ENCODE measurements at regions not wholly inside any gene's neighbourhood (a gene's known extent, or its start where the extent isn't known, plus 50 kb on each side); places are given as distances from the start of the nearest gene placed in this dataset.
"Not testable (repeated sequence)": the region's sequence is repeated elsewhere in the genome, so short reads cannot be mapped to it uniquely, and the experiment has no call there.

DNA sequence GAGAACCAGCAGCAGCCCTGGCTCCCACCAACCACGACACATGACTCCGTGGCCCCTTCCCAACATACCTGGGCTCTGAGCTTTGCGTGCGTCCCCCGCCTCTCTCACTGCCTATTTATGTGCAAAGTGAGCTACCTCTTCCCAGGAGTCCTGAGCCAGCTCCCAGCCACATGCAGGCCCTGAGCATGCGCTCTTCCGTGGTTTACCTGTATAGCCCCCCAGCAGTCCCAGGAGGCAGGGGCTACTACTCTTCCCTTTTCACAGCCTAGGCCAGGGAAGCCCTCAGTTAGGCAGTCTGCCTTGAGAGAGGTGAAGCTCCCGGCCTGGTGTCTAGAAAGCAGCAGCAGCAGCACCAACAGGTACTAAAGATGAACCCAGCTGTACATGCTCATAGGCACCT lies 114.8 kb upstream of the CDYL start:
- Histone ChIP-seq H3K9ac (ENCODE audit: low read length) (no peak overlapping the region), H3K9me2 (ENCODE audit: low read depth, low read length) (no peaks in the 10 kb centered on the region), H3K4me1 (ENCODE audit: insufficient read depth, low read length, severe bottlenecking) (no peaks in the 10 kb centered on the region), H2AFZ (ENCODE audit: low read length) (no peak overlapping the region), H3K9me3 (ENCODE audit: low read length) (no peaks in the 10 kb centered on the region), H3K27ac (ENCODE audit: low read depth, low read length, poor library complexity, severe bottlenecking) (no peak overlapping the region), H3K36me3 (ENCODE audit: insufficient read depth, low read length) (no peaks in the 10 kb centered on the region), H3K4me2 (ENCODE audit: low read length) (no peak overlapping the region), H3K27me3 (ENCODE audit: insufficient read depth, low read length) (no peaks in the 10 kb centered on the region), H3F3A (ENCODE audit: insufficient read depth, low read length) (no peaks in the 10 kb centered on the region), H3K79me2 (ENCODE audit: insufficient read depth, low read length) (no peaks in the 10 kb centered on the region), H3K4me3 (ENCODE audit: low read depth, low read length, poor library complexity, severe bottlenecking) (no peak overlapping the region), H4K20me1 (ENCODE audit: insufficient read depth, low read length) (no peaks in the 10 kb centered on the region)
- no peak for TF ChIP-seq CTCF (IDR thresholded peaks at IDR 0.05; ENCODE audit: low read length)
- no peak for TF ChIP-seq EZH2 (IDR thresholded peaks at IDR 0.05; ENCODE audit: borderline replicate concordance, low read length)

GRCh38 chr6:4660377-4661321 lies 115.6 kb upstream of the CDYL start:
- no peak overlapping the region for H3K27ac ChIP-seq (ENCODE audit: low read depth, low read length, poor library complexity, severe bottlenecking)
- no peak overlapping the region for H2AFZ ChIP-seq (ENCODE audit: low read length)
- no peak overlapping the region for H3K9ac ChIP-seq (ENCODE audit: low read length)
- H3K36me3 ChIP-seq (ENCODE audit: insufficient read depth, low read length) = no peaks in the 10 kb centered on the region
- H4K20me1 ChIP-seq (ENCODE audit: insufficient read depth, low read length) = no peaks in the 10 kb centered on the region
- H3K27me3 ChIP-seq (ENCODE audit: insufficient read depth, low read length) = no peaks in the 10 kb centered on the region
- H3K4me2 ChIP-seq (ENCODE audit: low read length) = no peak overlapping the region
- no peak for TF ChIP-seq CTCF (IDR thresholded peaks at IDR 0.05; ENCODE audit: low read length)
- H3F3A ChIP-seq (ENCODE audit: insufficient read depth, low read length) = no peaks in the 10 kb centered on the region
- no peak overlapping the region for H3K4me3 ChIP-seq (ENCODE audit: low read depth, low read length, poor library complexity, severe bottlenecking)
- no peaks in the 10 kb centered on the region for H3K4me1 ChIP-seq (ENCODE audit: insufficient read depth, low read length, severe bottlenecking)
- no peaks in the 10 kb centered on the region for H3K79me2 ChIP-seq (ENCODE audit: insufficient read depth, low read length)
- no peaks in the 10 kb centered on the region for H3K9me3 ChIP-seq (ENCODE audit: low read length)
- H3K9me2 ChIP-seq (ENCODE audit: low read depth, low read length) = no peaks in the 10 kb centered on the region

DNA sequence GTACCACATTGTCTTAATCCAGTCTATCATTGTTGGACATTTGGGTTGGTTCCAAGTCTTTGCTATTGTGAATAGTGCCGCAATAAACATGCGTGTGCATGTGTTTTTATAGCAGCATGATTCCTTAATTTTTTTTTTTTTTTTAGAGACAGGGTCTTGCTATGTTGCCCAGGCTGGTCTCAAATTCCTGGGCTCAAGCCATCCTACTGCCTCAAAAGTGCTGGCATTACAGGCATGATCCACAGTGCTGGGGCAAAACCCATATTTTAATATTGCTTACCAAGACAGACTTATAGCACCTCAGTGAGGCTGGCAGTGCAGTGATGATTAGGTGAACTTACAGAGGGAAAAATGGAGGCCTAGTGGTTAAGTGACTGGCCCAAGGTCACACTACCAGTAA lies 116.5 kb upstream of the CDYL start:
- H3K9ac ChIP-seq (ENCODE audit: low read length); H2AFZ ChIP-seq (ENCODE audit: low read length); H3K4me3 ChIP-seq (ENCODE audit: low read depth, low read length, poor library complexity, severe bottlenecking); H3K9me2 ChIP-seq (ENCODE audit: low read depth, low read length); H3K27ac ChIP-seq (ENCODE audit: low read depth, low read length, poor library complexity, severe bottlenecking); H3K36me3 ChIP-seq (ENCODE audit: insufficient read depth, low read length); H3K27me3 ChIP-seq (ENCODE audit: insufficient read depth, low read length); H3F3A ChIP-seq (ENCODE audit: insufficient read depth, low read length); H3K4me1 ChIP-seq (ENCODE audit: insufficient read depth, low read length, severe bottlenecking); H3K4me2 ChIP-seq (ENCODE audit: low read length); H3K79me2 ChIP-seq (ENCODE audit: insufficient read depth, low read length); H4K20me1 ChIP-seq (ENCODE audit: insufficient read depth, low read length); H3K9me3 ChIP-seq (ENCODE audit: low read length): not testable (repeated sequence)

DNA sequence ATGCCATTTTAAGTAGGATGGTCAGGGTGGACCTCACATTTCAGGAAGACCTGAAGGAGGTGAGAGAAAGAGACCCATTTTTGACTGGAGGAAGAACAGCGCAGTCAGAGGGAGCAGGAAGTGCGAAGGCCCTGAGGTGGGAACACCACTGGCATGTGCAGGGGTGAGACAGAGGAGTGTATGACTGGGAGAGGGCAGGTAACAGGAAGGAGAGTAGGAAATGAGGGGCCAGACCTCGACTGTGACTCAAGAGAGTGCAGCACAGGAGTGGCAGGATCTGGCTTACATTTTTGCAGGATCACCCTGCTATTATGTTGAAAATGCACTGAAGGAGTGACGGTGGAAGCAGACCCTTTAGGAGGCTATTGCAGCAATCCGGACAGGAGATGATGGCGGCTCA lies 117.7 kb upstream of the CDYL start:
- TF ChIP-seq EZH2 (IDR thresholded peaks at IDR 0.05; ENCODE audit: borderline replicate concordance, low read length) (no peak), CTCF (IDR thresholded peaks at IDR 0.05; ENCODE audit: low read length) (no peak)
- no peaks in the 10 kb centered on the region for H3F3A ChIP-seq (ENCODE audit: insufficient read depth, low read length)
- no peak overlapping the region for H3K4me2 ChIP-seq (ENCODE audit: low read length)
- no peaks in the 10 kb centered on the region for H3K27me3 ChIP-seq (ENCODE audit: insufficient read depth, low read length)
- H3K4me3 ChIP-seq (ENCODE audit: low read depth, low read length, poor library complexity, severe bottlenecking) = no peak overlapping the region
- no peaks in the 10 kb centered on the region for H3K9me2 ChIP-seq (ENCODE audit: low read depth, low read length)
- H3K36me3 ChIP-seq (ENCODE audit: insufficient read depth, low read length) = no peaks in the 10 kb centered on the region
- no peak overlapping the region for H2AFZ ChIP-seq (ENCODE audit: low read length)
- no peak overlapping the region for H3K9ac ChIP-seq (ENCODE audit: low read length)
- H3K27ac ChIP-seq (ENCODE audit: low read depth, low read length, poor library complexity, severe bottlenecking) = no peak overlapping the region
- H3K79me2 ChIP-seq (ENCODE audit: insufficient read depth, low read length) = no peaks in the 10 kb centered on the region
- no peaks in the 10 kb centered on the region for H4K20me1 ChIP-seq (ENCODE audit: insufficient read depth, low read length)
- no peaks in the 10 kb centered on the region for H3K9me3 ChIP-seq (ENCODE audit: low read length)
- no peaks in the 10 kb centered on the region for H3K4me1 ChIP-seq (ENCODE audit: insufficient read depth, low read length, severe bottlenecking)

All from OCI-LY1 (cell line).